GM21367 (cell line): ENCODE measurements at regions not wholly inside any gene's neighbourhood (a gene's known extent, or its start where the extent isn't known, plus 50 kb on each side); places are given as distances from the start of the nearest gene placed in this dataset.

Experiments
- ATAC-seq: cut with Tn5 transposase; IDR thresholded peaks from one replicate; pipeline ENCODE4 v1.9.1; 2021; ENCODE audit not compliant: unreplicated experiment

- ATAC-seq: no peak
Observed at GRCh38 chr6:79864421-79864820, 82.9 kb downstream of the ELOVL4 start.

GRCh38 chr6:79864001-79864400, 83.4 kb downstream of the ELOVL4 start:
- ATAC-seq: no peak

DNA sequence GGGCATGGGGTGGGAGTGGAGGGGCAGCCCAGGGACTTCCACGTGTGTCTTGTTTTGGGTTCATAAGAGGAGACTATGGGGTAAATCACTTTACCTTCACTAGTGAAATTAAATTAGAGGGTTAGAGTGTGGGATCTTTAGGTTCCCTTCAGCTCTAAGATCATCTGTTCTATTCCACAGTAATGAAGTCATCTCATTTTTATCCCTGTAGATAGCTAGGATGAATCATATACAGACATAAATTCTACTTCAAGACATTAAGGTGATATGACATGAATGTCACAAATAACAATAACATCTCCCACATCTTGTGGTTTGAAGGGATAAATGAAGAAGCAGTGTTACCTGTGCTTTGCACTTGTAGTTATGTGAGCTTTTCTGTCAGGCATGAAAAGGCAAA, 83.8 kb downstream of the ELOVL4 start:
- no peak for ATAC-seq

GRCh38 chr6:79862711-79863110, 84.6 kb downstream of the ELOVL4 start:
- no peak for ATAC-seq

GRCh38 chr6:79862126-79862525, 85.2 kb downstream of the ELOVL4 start:
- no peak for ATAC-seq

DNA sequence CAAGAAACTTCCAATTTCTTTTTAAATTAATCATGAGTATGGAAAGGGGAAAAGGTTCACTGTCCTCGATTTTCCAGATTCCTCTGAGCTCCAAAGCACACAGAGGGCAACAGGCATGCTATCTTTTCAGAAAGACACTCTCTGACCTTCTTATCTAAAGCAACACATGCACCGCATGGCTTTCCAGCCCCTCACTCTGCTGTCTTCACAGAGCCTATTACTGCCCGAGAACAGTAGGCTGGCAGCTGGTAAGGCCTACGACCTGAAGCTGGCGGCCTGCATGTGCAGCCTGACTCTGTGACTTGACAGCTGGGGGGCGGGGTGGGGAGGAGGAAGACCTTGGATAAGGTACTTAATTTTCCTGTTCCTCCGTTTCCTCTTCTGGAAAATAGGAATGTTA, 86.3 kb downstream of the ELOVL4 start:
- ATAC-seq: no peak

DNA sequence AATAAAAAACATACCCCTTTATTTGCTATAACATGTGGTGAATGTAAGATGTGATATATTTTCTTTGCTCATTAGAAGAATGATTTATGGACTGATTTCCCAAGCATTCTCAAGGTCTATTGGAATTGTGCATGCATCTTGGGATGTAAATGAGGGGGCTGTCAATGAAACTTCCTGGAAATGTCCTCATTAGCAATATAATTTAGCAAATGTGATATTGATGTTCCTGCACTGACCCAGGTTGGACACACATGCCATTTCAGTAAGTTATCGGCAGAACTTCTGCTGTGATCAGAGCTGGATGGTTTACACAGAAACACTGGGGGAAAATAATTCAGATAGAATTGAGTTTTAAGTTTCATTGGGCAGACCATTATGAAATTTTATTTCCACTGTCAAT, 99.9 kb downstream of the ELOVL4 start:
- ATAC-seq: no peak

- ATAC-seq: no peak
Observed at GRCh38 chr6:79842376-79843040, 104.8 kb downstream of the ELOVL4 start.

- ATAC-seq: no peak
Observed at GRCh38 chr6:79841577-79842375, 105.6 kb downstream of the ELOVL4 start.

GRCh38 chr6:79838851-79839250, 108.5 kb downstream of the ELOVL4 start:
- no peak for ATAC-seq

- no peak for ATAC-seq
Observed at GRCh38 chr6:79833964-79834284, 113.4 kb downstream of the ELOVL4 start.

DNA sequence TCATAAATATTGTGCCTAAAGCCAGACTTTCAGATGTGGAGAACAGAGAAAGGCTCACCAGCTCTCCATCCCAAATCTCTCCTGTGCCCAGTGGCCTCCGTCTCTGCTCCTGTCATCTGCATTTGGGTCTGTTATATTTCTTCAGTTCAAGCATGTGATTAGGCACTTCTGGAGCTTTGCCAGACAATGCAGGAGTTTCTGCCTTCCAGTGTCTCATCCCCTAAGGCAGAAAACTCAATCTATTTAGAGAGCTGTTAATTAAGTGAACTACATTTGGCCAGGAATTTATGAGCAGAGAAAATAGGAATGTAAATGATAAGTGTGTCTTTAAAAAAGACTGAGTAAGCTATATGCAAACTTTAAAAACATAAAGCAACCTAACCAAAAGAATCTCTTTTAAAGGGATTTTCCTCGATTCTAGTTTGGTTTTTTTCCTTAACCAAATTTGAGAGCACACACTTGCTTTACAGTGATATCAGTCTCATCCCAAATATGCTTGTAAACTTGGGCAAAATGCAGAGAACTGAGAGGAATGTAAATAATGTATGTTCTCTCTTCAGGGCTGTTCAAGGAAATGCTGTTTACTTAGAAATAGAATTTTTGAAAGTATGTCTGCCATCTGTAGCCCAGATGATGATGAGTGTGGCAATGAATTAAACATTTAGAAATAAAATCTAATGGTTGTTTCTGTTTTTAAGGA, 113.9 kb downstream of the ELOVL4 start:
- no peak for ATAC-seq

DNA sequence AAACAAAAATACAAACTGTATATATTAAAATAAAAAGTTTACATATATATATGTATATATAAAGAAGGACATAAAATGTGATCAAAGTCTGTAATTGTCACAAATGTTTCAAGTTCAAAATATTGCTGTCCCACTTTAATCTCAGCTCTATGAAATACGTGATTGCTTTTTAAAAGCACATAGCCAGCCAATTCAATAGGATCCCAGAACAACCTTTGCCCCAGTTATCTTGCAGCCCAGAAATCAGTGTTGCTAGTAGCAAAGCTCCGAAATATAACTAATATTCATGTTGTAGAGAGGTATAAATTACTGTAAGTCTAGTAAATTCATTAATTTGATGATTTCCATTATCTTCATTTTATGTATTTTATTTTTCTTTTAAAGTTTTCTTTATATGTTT, 114.6 kb downstream of the ELOVL4 start:
- no peak for ATAC-seq

- no peak for ATAC-seq
Observed at GRCh38 chr6:79824202-79824601, 123.2 kb downstream of the ELOVL4 start.

GRCh38 chr6:79821859-79822258, 125.5 kb downstream of the ELOVL4 start:
- no peak for ATAC-seq

DNA sequence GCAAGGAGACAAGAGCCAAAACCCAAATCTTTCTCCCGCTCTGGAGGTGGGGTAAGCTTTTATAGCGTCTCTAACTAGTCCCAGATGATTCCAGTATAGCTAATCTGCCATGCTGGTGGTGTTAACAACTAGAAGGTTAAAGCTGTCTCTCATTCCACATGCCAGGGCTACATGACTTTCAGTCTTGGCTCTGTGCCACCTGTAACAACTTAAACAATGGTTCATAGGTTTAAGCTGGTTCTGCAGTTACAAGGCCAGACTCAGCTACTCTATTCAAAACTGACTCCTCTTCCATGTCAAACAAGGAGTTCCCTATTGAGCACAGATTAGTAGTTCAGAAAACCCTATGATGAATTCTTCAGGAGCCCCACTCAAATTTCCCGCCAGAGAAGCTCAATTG, 128.9 kb downstream of the ELOVL4 start:
- ATAC-seq: no peak

DNA sequence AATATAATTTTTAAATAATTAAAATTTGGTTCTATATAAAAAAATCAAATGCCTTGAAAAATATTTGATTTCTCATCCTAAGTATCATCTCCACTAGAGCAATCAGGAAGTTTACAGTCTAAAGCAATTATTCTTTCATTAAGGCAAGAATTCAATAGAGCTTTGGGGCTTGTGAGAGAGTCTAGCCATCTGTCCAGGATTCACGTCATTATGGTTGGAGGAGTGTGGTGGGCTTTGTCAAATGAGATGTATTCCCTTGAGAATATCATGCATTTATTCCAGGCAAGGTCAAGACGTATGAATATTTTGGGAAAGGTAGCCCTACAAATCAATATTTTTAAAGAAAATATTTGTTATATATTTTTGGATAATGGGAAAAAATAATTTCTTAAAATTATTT, 132.4 kb downstream of the ELOVL4 start:
- no peak for ATAC-seq

DNA sequence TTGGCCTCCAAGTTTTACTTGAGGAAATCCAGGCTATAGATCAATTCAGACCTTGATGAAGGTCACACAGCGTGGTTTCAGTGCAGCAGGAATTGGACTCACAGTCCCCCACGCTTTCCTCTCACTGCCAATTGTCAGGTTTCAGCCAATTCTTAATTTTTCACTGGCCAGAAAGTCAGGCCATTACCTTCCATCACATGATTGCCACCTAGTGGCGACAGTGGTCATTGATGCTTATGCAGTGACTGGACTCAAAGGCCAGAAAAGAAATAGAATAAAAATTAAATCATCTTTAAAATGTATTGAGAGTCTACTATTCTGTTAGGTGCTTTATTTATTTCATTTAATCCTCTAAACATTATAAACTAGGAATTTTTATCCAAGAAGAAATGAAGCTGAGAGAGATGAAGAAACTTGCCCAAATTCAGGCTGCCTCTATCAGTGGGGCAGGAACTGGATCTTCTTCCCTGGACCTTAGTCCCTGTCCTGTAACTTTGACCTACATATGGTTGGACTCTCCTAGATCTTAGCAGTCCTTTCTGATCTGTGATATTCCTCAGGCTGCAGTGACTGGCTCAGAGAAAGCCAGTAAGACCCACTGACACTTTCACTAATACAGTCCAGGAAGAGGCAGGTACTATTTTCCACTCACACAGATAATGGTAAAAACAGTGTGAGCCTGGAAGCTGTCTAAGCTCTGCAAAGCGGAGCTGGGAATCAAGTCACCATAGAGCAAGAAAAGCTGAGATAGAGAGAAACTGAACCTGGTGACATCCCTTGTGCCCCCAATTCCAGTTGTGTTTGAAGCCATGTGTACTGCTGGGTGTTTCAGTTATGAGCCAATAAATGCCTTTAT, 133.3 kb downstream of the ELOVL4 start:
- peak; percentile 96 for ATAC-seq

- ATAC-seq: no peak
Observed at GRCh38 chr6:79813143-79813850, 134.1 kb downstream of the ELOVL4 start.

GRCh38 chr6:79812195-79812594, 135.2 kb downstream of the ELOVL4 start:
- ATAC-seq: no peak

DNA sequence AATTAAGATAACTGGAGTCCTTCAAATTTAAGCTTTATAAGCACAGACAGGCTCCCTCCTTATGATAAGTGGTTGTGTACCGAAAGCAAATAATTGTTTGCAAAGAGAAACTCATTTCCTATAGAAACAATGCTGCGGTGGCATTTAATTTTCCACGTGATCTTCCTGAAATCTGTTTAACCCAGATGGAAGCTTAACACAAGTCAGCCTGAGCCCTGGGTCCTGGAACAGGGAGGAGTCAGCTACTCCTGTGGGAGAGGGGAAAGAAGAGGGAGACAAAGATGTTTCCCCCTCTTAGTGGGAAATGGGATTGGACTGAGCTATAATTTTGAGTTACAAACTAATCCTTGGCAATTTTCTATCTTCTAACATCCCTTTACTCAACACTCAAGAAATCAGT, 136.5 kb downstream of the ELOVL4 start:
- ATAC-seq: no peak
